ENCODE measurements at regions not wholly inside any gene's neighbourhood (a gene's known extent, or its start where the extent isn't known, plus 50 kb on each side); places are given as distances from the start of the nearest gene placed in this dataset.

- Histone ChIP-seq H3K36me3 (ENCODE audit: insufficient read depth, low read length, poor library complexity, severe bottlenecking) (no peaks in the 10 kb centered on the region), H3K4me3 (ENCODE audit: low read depth, low read length, poor library complexity, severe bottlenecking) (no peak overlapping the region), H3K4me1 (ENCODE audit: insufficient read depth, low read length, poor library complexity, severe bottlenecking) (peaks cover 6% of the 10 kb centered on the region), H3K27ac (ENCODE audit: low read depth, low read length, poor library complexity, severe bottlenecking) (no peak overlapping the region), H3K27me3 (replicated peaks; ENCODE audit: insufficient read depth, low read depth, low read length, poor library complexity) (no peaks in the 10 kb centered on the region), H3K9me3 (ENCODE audit: low read depth, low read length, poor library complexity, severe bottlenecking) (no peaks in the 10 kb centered on the region)
- no peak for DNase-seq (ENCODE audit: low spot score)
- POLR2A ChIA-PET (ENCODE audit: low non-redundant PET), result no interaction called here
- no TSS peak for BruUV-seq (replicated peaks)
- TF ChIP-seq EZH2 (IDR thresholded peaks at IDR 0.05; ENCODE audit: borderline replicate concordance, low read depth, low read length, poor library complexity, severe bottlenecking) (no peak), CTCF (conservative IDR thresholded peaks at IDR 0.05; ENCODE audit: low read depth, low read length) (no peak)
- intact Hi-C loops (cut with micrococcal nuclease; ENCODE audit: unreplicated experiment), result no loop called here
- CTCF ChIA-PET, result no interaction called here
These were observed 154.9 kb downstream of the LNPK start for GRCh38 chr2:175847128-175847527.

GRCh38 chr2:175844169-175844568, 157.9 kb downstream of the LNPK start:
- H3K4me1 ChIP-seq (ENCODE audit: insufficient read depth, low read length, poor library complexity, severe bottlenecking), result no peaks in the 10 kb centered on the region
- no peaks in the 10 kb centered on the region for H3K9me3 ChIP-seq (ENCODE audit: low read depth, low read length, poor library complexity, severe bottlenecking)
- H3K36me3 ChIP-seq (ENCODE audit: insufficient read depth, low read length, poor library complexity, severe bottlenecking), result no peaks in the 10 kb centered on the region
- BruUV-seq (replicated peaks), result no TSS peak
- intact Hi-C loops (cut with micrococcal nuclease; ENCODE audit: unreplicated experiment), result no loop called here
- TF ChIP-seq CTCF (conservative IDR thresholded peaks at IDR 0.05; ENCODE audit: low read depth, low read length), result no peak
- TF ChIP-seq EZH2 (IDR thresholded peaks at IDR 0.05; ENCODE audit: borderline replicate concordance, low read depth, low read length, poor library complexity, severe bottlenecking), result no peak
- H3K27me3 ChIP-seq (replicated peaks; ENCODE audit: insufficient read depth, low read depth, low read length, poor library complexity), result peaks cover 3% of the 10 kb centered on the region
- no peak for DNase-seq (ENCODE audit: low spot score)
- H3K27ac ChIP-seq (ENCODE audit: low read depth, low read length, poor library complexity, severe bottlenecking), result no peak overlapping the region
- ChIA-PET POLR2A (ENCODE audit: low non-redundant PET) (no interaction called here), CTCF (no interaction called here)
- H3K4me3 ChIP-seq (ENCODE audit: low read depth, low read length, poor library complexity, severe bottlenecking), result no peak overlapping the region

DNA sequence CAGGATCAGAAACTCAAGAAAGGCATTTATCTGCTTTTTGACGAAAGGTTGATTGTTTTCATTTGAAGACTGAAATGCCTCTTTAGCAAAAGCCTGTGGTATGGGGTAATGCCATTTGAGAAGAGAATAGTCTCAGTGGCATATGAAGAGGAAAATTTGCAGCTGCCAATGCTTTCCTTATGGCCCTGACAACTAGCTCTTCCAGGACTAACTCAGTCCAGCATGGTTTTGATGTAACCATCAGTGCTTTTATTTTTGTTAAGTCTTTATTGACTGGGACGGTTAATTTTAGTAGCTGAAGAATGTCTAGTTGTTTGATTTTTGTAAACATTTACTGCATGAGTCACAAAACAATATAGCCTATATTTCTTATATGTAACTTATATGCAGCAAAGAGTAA, 158.4 kb downstream of the LNPK start:
- TF ChIP-seq EZH2 (IDR thresholded peaks at IDR 0.05; ENCODE audit: borderline replicate concordance, low read depth, low read length, poor library complexity, severe bottlenecking), result no peak
- TF ChIP-seq CTCF (conservative IDR thresholded peaks at IDR 0.05; ENCODE audit: low read depth, low read length), result no peak
- no peak overlapping the region for H3K27ac ChIP-seq (ENCODE audit: low read depth, low read length, poor library complexity, severe bottlenecking)
- peaks cover 3% of the 10 kb centered on the region for H3K27me3 ChIP-seq (replicated peaks; ENCODE audit: insufficient read depth, low read depth, low read length, poor library complexity)
- ChIA-PET POLR2A (ENCODE audit: low non-redundant PET) (no interaction called here), CTCF (no interaction called here)
- no TSS peak for BruUV-seq (replicated peaks)
- no peaks in the 10 kb centered on the region for H3K9me3 ChIP-seq (ENCODE audit: low read depth, low read length, poor library complexity, severe bottlenecking)
- H3K4me3 ChIP-seq (ENCODE audit: low read depth, low read length, poor library complexity, severe bottlenecking), result no peak overlapping the region
- no peaks in the 10 kb centered on the region for H3K36me3 ChIP-seq (ENCODE audit: insufficient read depth, low read length, poor library complexity, severe bottlenecking)
- no peaks in the 10 kb centered on the region for H3K4me1 ChIP-seq (ENCODE audit: insufficient read depth, low read length, poor library complexity, severe bottlenecking)
- DNase-seq (ENCODE audit: low spot score), result no peak
- intact Hi-C loops (cut with micrococcal nuclease; ENCODE audit: unreplicated experiment), result no loop called here

All from A673 (cell line).